ENCODE measurements at regions not wholly inside any gene's neighbourhood (a gene's known extent, or its start where the extent isn't known, plus 50 kb on each side); places are given as distances from the start of the nearest gene placed in this dataset.

DNA sequence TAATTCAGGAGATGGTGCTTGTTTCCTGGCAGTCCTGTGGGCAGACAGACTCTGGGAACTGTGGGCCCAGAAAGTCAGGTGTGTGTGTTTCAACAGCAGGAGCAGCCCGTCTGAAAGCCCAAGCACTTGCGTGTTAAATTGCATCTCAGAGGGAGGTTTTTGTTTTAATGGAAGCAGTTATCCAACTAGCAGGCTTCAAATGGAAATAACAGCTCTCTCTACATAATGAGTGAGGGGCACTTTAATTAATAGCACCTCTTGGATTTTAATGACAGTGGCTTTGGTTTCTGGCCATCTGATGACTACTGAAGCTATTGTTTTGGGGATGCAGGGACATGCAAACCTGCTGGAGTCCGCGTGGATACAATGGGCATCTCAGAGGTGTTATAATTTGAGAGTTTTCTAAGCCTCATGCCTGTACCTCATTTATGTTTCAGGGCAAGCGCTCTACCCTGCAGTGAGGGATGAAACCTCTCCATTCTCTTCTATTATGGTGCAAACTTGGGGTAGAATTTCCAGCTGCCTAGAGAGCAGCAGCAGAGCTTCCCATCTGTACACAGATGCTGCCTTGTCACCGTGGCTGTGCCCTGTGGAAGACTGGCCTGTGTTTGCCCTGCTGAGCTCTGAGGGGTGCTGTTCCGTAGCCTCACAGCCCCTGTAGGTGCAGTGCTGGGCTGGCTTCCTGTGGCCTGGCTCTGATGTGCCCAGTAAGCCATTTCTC is 206.6 kb upstream of the GPR26 start:
- DNase-seq: no peak

DNA sequence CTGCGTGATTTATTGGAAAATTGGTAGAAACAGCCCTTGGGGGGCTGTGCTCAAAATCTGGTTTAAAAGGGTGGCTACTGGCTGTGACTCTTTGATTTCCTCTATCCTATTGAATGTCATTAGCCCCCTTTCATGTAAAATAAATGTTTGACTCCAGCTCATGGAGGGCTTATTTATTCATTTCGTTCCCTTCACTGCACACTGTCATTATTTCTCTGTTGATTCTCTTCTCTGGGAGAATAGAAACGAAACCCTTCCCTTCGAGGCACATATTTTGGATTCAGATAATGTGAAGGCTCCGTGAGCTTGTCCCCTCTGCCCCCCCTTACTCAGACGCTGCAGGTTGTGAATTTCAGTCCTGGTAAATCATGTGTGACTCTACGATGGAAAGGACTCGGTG is 203.9 kb upstream of the GPR26 start:
- no peak for DNase-seq

- DNase-seq: no peak
These were observed 203.4 kb upstream of the GPR26 start for GRCh38 chr10:123462756-123463155.

DNA sequence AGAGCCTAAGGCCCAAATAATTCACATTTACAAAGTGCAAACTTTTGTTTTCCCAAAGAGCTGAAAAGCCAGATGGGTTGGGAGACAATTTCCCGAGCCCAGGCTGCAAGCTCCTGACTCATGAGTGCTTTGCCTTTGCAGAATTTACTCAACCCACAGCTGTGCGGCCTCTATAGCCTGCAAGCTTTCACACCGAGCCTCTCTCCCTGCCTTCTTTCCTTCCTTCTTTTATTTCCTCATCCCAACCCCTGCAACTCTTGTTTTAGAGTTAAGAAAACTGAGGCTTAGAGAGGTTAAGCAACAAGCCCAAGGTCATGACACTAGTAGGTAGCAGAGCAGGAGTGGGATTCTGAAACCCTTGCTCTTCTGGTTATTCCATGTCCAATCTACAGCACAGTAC is 203.0 kb upstream of the GPR26 start:
- DNase-seq: no peak

- no peak for DNase-seq
These were observed 202.5 kb upstream of the GPR26 start for GRCh38 chr10:123463698-123464097.

DNA sequence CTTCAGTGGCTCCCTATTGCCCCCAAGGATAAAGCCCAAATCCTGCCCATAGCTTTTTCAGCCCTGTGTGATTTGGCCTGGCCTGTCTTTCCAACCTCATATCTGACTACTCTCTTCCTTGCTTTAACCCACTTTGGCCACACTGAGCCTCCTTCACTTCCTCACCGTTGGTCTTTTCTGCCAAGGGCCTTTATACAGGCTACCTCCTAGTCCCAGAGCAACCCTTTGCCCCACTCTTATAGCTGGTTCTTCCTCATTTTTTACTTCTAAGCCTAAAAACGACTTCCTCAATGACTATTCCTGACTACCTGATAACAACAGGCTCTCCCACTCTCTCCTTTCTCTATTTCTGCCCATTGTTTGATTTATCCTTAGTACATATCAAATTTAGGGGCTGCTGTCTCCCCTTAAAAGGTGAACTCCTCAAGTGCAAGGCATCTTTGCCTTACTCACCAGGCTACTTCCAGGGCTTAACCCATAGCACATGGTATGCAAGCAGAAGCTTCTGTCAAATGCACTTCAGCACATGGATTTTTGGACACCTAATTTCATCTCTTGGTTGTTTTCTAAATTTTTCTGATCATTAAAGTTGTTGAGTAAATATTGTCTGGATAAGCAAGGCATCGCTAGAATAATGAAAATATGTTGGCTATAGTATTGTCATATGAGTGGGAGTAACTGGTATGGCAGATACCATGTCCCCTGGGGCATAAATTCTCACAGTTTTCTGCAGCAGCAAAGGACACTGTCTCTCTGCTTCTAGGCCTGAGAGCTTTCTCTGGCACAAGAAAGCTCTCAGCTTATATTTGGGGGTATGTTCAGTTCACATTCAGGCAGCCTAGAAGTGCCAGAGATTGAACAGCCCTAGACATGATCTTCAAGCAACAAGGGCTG is 201.5 kb upstream of the GPR26 start:
- no peak for DNase-seq

- DNase-seq: no peak
These were observed 195.7 kb upstream of the GPR26 start for GRCh38 chr10:123470336-123470921.

- DNase-seq: no peak
These were observed 194.3 kb upstream of the GPR26 start for GRCh38 chr10:123471811-123472210.

GRCh38 chr10:123472606-123473005 is 193.5 kb upstream of the GPR26 start:
- DNase-seq: no peak

DNA sequence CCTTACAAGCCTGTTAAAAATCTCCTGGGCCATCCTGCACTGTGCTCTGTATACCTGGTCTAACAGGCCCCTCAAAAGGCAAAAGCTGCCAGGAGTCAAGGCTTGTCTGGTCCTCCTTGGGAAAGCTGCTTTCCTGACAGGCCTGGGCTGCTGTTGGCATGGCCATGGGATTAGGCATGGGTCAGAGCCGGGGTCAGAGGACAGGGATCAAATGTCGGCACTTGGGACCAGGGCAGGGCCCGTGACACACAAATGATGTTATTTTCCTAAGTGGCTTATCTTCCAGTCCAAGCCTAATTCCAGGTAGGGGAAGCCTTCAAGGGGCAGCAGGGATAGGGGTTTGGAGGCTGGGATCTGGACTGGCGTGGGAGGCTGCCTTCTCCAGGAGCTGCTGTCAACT is 191.5 kb upstream of the GPR26 start:
- no peak for DNase-seq

GRCh38 chr10:123475466-123475865 is 190.7 kb upstream of the GPR26 start:
- no peak for DNase-seq

GRCh38 chr10:123478116-123478515 is 188.0 kb upstream of the GPR26 start:
- DNase-seq: no peak

DNA sequence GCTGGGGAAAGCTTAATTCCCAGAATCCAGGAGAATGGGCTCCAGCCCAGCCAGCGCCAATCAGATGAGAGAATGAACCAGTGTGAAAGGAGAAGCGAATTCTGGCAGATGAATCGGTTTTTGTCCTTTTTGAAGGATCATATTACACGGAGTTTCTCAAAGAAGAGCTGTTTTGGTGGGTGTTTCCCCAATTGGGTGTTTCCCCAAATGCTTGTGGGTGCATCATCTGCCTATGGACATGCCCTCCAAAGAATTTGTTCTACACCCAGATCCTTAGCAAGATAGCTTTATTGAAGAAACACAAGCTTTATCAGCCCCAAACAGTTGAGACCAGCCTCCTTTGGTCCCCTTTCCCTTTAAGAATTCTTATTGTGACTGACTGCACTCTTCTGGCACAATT is 186.5 kb upstream of the GPR26 start:
- no peak for DNase-seq

GRCh38 chr10:123480344-123480743 is 185.8 kb upstream of the GPR26 start:
- no peak for DNase-seq

DNA sequence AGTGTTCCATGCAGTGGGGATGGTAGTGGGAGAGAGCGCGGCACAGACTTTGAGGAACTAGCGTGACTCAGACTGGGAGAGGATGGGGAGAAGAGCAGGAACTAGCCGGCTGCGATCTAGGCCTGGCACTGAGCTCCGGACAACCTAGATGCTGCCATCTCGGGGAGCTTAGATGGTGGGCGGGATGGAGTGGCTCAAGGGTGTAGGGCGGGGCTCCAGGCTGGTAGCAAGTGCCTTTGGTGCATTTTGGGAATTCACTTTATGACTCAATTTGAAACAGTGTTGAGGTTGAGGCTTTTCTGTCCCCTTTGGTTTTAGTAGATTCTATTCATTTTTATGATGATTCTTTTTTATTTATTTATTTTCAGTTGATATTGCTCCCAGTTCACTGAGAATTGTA is 185.3 kb upstream of the GPR26 start:
- no peak for DNase-seq

- DNase-seq: no peak
These were observed 181.4 kb upstream of the GPR26 start for GRCh38 chr10:123484722-123485121.

DNA sequence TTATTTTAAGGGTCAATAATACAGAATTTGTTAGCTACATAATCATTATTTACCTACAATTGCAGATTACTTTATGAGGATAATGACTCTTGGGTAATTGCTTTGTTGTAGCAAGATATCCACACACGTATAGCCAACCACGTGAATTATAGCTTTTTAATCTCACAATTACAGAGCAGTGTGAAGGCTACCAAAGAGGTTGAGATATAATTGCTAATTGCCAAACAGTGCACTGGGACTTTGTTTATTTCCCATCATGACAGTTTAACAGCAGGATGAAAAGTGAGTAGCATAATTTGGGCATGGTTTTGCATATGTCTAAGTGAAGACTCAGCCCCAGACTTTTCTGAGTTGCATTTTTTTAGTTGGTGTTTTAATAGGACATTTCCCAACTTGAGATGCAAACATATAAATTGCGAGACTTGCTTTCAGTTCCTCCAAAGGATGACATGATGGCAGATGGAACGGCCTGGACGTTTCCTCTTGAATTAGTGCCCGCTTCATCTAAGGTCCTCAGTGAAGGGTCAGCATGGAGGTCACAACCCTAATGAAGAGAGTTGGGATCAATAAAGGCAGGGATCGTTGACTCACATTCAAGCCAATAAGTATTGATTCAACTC is 180.7 kb upstream of the GPR26 start:
- DNase-seq: no peak

- no peak for DNase-seq
These were observed 177.7 kb upstream of the GPR26 start for GRCh38 chr10:123488436-123488835.

- DNase-seq: no peak
These were observed 174.8 kb upstream of the GPR26 start for GRCh38 chr10:123491364-123491763.

DNA sequence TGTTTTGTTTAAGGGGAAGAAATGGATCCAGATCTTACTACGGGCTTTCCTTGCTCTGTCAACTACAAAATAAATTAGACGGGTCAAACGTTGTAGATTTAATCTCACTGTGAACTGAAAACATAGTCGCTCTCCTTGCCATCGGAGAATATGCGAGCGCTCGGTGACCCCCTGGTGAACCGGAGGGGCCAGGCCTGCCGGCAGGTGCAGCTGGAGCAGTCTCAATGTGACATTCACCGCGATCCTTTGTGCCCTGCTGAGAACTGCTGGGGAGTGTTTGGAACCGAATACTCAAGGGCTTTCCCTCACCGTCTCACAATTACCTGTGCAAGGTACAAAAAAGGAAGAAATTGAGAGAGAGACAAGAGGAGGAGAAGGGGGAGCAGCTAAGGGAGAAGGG is 174.1 kb upstream of the GPR26 start:
- DNase-seq: no peak

GRCh38 chr10:123494301-123494808 is 171.8 kb upstream of the GPR26 start:
- no peak for DNase-seq

DNA sequence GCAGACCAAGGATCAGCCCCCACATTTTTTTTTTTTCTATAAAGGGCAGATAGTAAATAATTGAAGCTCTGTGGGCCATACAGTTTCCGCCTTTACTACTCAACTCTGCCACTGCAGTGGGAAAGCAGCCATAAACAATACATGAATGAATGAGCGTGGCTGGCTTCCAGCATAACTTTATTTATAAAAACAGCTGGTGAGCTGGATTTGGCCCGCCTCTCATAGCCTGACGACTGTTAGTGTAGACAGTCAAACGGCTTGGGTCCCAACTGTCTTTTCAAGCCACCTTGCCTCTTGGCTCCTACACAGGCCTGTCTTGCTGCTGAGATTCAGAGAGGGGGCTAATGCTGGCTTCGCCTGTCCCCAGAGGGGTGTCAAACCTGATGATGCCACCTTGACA is 169.8 kb upstream of the GPR26 start:
- peak; percentile 21 for DNase-seq
